ENCODE measurements at regions not wholly inside any gene's neighbourhood (a gene's known extent, or its start where the extent isn't known, plus 50 kb on each side); places are given as distances from the start of the nearest gene placed in this dataset.

DNA sequence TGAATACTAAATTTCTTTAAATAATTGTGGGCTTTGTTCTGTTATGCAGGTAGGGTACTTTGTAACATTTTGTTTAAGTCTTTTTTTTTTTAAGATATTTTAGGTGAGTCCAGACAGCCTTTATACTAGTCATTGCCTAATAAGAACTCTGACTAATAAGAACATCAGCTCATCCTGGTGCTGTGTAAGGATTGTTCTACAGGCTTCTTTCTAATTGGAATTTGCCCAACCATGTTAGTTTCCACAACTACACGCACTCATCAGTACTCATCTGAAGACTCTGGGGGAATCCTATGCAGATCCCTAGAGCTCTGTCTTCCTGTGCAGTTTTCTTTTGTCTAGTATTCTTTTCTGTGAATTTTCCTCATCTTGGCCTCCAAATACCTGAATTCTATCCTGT, 741.8 kb downstream of the IGSF11 start:
- TF ChIP-seq EZH2 (IDR thresholded peaks at IDR 0.05; ENCODE audit: borderline replicate concordance, low read depth, low read length, severe bottlenecking): no peak
- TF ChIP-seq, protein P1, sequence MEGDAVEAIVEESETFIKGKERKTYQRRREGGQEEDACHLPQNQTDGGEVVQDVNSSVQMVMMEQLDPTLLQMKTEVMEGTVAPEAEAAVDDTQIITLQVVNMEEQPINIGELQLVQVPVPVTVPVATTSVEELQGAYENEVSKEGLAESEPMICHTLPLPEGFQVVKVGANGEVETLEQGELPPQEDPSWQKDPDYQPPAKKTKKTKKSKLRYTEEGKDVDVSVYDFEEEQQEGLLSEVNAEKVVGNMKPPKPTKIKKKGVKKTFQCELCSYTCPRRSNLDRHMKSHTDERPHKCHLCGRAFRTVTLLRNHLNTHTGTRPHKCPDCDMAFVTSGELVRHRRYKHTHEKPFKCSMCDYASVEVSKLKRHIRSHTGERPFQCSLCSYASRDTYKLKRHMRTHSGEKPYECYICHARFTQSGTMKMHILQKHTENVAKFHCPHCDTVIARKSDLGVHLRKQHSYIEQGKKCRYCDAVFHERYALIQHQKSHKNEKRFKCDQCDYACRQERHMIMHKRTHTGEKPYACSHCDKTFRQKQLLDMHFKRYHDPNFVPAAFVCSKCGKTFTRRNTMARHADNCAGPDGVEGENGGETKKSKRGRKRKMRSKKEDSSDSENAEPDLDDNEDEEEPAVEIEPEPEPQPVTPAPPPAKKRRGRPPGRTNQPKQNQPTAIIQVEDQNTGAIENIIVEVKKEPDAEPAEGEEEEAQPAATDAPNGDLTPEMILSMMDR (IDR thresholded peaks at IDR 0.05; ENCODE audit: borderline replicate concordance, extremely low read depth, low read length, poor library complexity, severe bottlenecking): no peak
